K562 (cell line): ENCODE measurements at regions not wholly inside any gene's neighbourhood (a gene's known extent, or its start where the extent isn't known, plus 50 kb on each side); places are given as distances from the start of the nearest gene placed in this dataset.

ENCODE experiments used
- ATAC-seq: fragments of 200-7000 bp; cut with Tn5 transposase; 3 replicates; pipeline ENCODE4 v1.9.1; 2020; ENCODE audit warnings: moderate library complexity
- BruUV-seq: library from RNA; stranded (reverse); fragments of 400-500 nt; replicated peaks from 2 replicates; lab custom pipeline; 2021; lab: Mats Ljungman, UMichigan
- CTCF ChIA-PET: fragments of 300-600 bp; formaldehyde crosslinking; extraction: SDS; loops from one replicate; lab custom pipeline; 2021; ENCODE audit warnings: low intra/inter-chr PET ratio; lab: Yijun Ruan, JAX
- POLR2A ChIA-PET: fragments of 300-600, 350-650 bp; sonication (Branson Sonifier 250); formaldehyde crosslinking; extraction: SDS; loops from one replicate; lab custom pipeline; 2021; ENCODE audit warnings: antibody characterized with exemption, inconsistent platforms; lab: Yijun Ruan, JAX
- DNase-seq, 4 experiments: peaks; one replicate each; pipeline versions ENCODE4 v3.0.0 to v3.0.0-alpha.2; 2011 to 2018; ENCODE audit warnings: low spot score in 3 of 4, mixed read lengths in 3 of 4; ENCODE audit errors: extremely low read depth in 1 of 4
- FAIRE-seq: peaks from 2 replicates; lab custom pipeline; 2011; peaks lifted over from hg19 to GRCh38; lab: Jason Lieb, UNC
- H2AFZ ChIP-seq: 2 replicates; pipeline ENCODE4 v1.6.0; 2011; ENCODE audit warnings: low read depth, low read length, control low read depth, inconsistent platforms
- H3K27ac ChIP-seq: fragments of 200-600 bp; 3 replicates; pipeline ENCODE4 v1.8.0; 2011; ENCODE audit warnings: low read depth, mild to moderate bottlenecking, control low read depth, inconsistent platforms, low read length, moderate library complexity, mixed read lengths; ENCODE audit errors: extremely low read depth
- H3K27me3 ChIP-seq, 2 experiments: fragments of 300-600 bp in 1 of 2; 2 replicates in 1 of 2; 3 replicates in 1 of 2; pipeline versions ENCODE4 v1.6.0 to v1.8.0; 2011; ENCODE audit warnings: inconsistent platforms in 2 of 2, low read length in 2 of 2, mild to moderate bottlenecking in 1 of 2, mixed read lengths in 1 of 2, moderate library complexity in 1 of 2; ENCODE audit not compliant: control insufficient read depth in 2 of 2, insufficient read depth in 2 of 2
- H3K36me3 ChIP-seq: fragments of 300-600 bp; 3 replicates; pipeline ENCODE4 v1.8.0; 2011; ENCODE audit warnings: mild to moderate bottlenecking, low read length, inconsistent platforms; ENCODE audit not compliant: control insufficient read depth, insufficient read depth
- H3K4me1 ChIP-seq, 2 experiments: fragments of 200-600 bp in 1 of 2; replicated peaks in 1 of 2; 2 replicates in 1 of 2; 3 replicates in 1 of 2; pipeline versions ENCODE4 v1.5.1 to v1.8.0; 2011; ENCODE audit warnings: inconsistent platforms in 2 of 2, low read length in 2 of 2, mild to moderate bottlenecking in 1 of 2, mixed read lengths in 1 of 2, moderate library complexity in 1 of 2; ENCODE audit not compliant: control insufficient read depth in 2 of 2, insufficient read depth in 2 of 2
- H3K4me2 ChIP-seq: 2 replicates; pipeline ENCODE4 v1.6.1; 2011; ENCODE audit warnings: low read length, control low read depth, inconsistent platforms, mixed read lengths; ENCODE audit not compliant: insufficient read depth
- H3K4me3 ChIP-seq: fragments of 200-600 bp; sonication (generic), shearing (Covaris generic); 2 replicates; pipeline ENCODE4 v1.5.1; 2016; ENCODE audit warnings: control low read depth, inconsistent platforms
- H3K79me2 ChIP-seq: fragments of 200-600 bp; 3 replicates; pipeline ENCODE4 v1.8.0; 2011; ENCODE audit warnings: low read length, inconsistent platforms; ENCODE audit not compliant: control insufficient read depth, insufficient read depth
- H3K9ac ChIP-seq, 2 experiments: 2 replicates each; pipeline versions ENCODE4 v1.6.0 to v1.6.1; 2011; ENCODE audit warnings: low read depth in 2 of 2, low read length in 2 of 2, control low read depth in 1 of 2, inconsistent platforms in 1 of 2, mild to moderate bottlenecking in 1 of 2, mixed read lengths in 1 of 2; ENCODE audit not compliant: insufficient read depth in 1 of 2
- H3K9me1 ChIP-seq: one replicate; pipeline ENCODE4 v1.6.0; 2011; ENCODE audit warnings: inconsistent platforms, mild to moderate bottlenecking, low read length, moderate library complexity; ENCODE audit not compliant: control insufficient read depth, insufficient read depth
- H3K9me3 ChIP-seq: replicated peaks from 2 replicates; pipeline ENCODE4 v1.5.1; 2011; ENCODE audit warnings: low read depth, low read length, inconsistent platforms; ENCODE audit not compliant: control insufficient read depth, insufficient read depth
- H4K20me1 ChIP-seq: replicated peaks from 2 replicates; pipeline ENCODE4 v1.6.1; 2011; ENCODE audit warnings: low read length, inconsistent platforms, mixed read lengths; ENCODE audit not compliant: control insufficient read depth, insufficient read depth
- ASH1L ChIP-seq: fragments of 450-650 bp; IDR thresholded peaks from 2 replicates; pipeline ENCODE4 v1.6.1; 2018; ENCODE audit warnings: borderline replicate concordance, mild to moderate bottlenecking, low read depth; ENCODE audit not compliant: partially characterized antibody
- ATF7 ChIP-seq: fragments of 450-650 bp; IDR thresholded peaks from 2 replicates; pipeline ENCODE4 v1.7.1; 2014; ENCODE audit warnings: mild to moderate bottlenecking, moderate library complexity
- BRF2 ChIP-seq: IDR thresholded peaks from 3 replicates; pipeline ENCODE4 v1.6.1; 2011; ENCODE audit warnings: borderline replicate concordance, mild to moderate bottlenecking; ENCODE audit not compliant: insufficient read length, insufficient read depth
- CREM ChIP-seq: IDR thresholded peaks from 2 replicates; pipeline ENCODE4 v1.6.1; 2014; ENCODE audit warnings: antibody characterized with exemption, low read depth
- CTBP1 ChIP-seq: fragments of 450-650 bp; IDR thresholded peaks from 2 replicates; pipeline ENCODE4 v1.6.1; 2016; ENCODE audit warnings: borderline replicate concordance
- CUX1 ChIP-seq: fragments of 200-800 bp; sonication (Bioruptor generic); IDR thresholded peaks from 2 replicates; pipeline ENCODE4 v1.6.1; 2016; ENCODE audit warnings: missing genetic modification characterization, missing compliant biosample characterization
- FUS ChIP-seq: fragments of 200-400 bp; formaldehyde crosslinking; optimal IDR thresholded peaks from 2 replicates; pipeline ENCODE3; 2017; ENCODE audit warnings: low read depth, low read length
- HSF4 ChIP-seq: fragments of 250-450 bp; sonication (Bioruptor Pico); IDR thresholded peaks from 2 replicates; pipeline ENCODE4 v2.1.2; 2022; ENCODE audit warnings: mild to moderate bottlenecking, moderate library complexity, borderline replicate concordance
- KLF16 ChIP-seq: IDR thresholded peaks from 2 replicates; pipeline ENCODE4 v1.6.1; 2016; ENCODE audit warnings: antibody characterized with exemption
- NKRF ChIP-seq: fragments of 450-650 bp; IDR thresholded peaks from 2 replicates; pipeline ENCODE4 v1.6.1; 2016; ENCODE audit warnings: borderline replicate concordance
- SMARCC2 ChIP-seq: fragments of 450-650 bp; IDR thresholded peaks from 2 replicates; pipeline ENCODE4 v1.6.1; 2017; ENCODE audit warnings: antibody characterized with exemption, moderate library complexity, mild to moderate bottlenecking, low read depth
- TFAP4 ChIP-seq: sonication (generic); formaldehyde crosslinking; IDR thresholded peaks from 2 replicates; pipeline ENCODE4 v1.8.0; 2022; ENCODE audit warnings: missing genetic modification reagents, mild to moderate bottlenecking, moderate library complexity, borderline replicate concordance
- ZNF445 ChIP-seq: fragments of 250-450 bp; sonication (Bioruptor Pico); IDR thresholded peaks from 2 replicates; pipeline ENCODE4 v1.4.0; 2020; ENCODE audit warnings: low read depth, mild to moderate bottlenecking, moderate library complexity
- ZNF695 ChIP-seq: fragments of 450-650 bp; formaldehyde crosslinking; IDR thresholded peaks from 2 replicates; pipeline ENCODE4 v1.4.0; 2020; ENCODE audit warnings: mild to moderate bottlenecking, moderate library complexity
- ZNF717 ChIP-seq: fragments of 250-450 bp; sonication (Bioruptor Pico); IDR thresholded peaks from 2 replicates; pipeline ENCODE4 v1.5.0; 2021
- in situ Hi-C: fragments of 300-500 bp; cut with MboI; formaldehyde crosslinking; loops from 4 replicates; pipeline ENCODE4 v1.15.0; 2018; ENCODE audit warnings: inconsistent platforms, mixed read lengths
- intact Hi-C: fragments of 100-400 bp; cut with micrococcal nuclease; formaldehyde crosslinking; loops from 2 replicates; pipeline ENCODE4 v1.14.2; 2022

GRCh38 chr2:199629301-199629700, 171.6 kb upstream of the SATB2 start:
- Histone ChIP-seq H3K79me2 (no peaks in the 10 kb centered on the region), H4K20me1 (no peaks in the 10 kb centered on the region), H3K4me1 (no peaks in the 10 kb centered on the region), H3K9me1 (no peaks in the 10 kb centered on the region), H3K27me3 (peaks cover 0 to under 1% of the 10 kb centered on the region in 2 experiments; a peak in 1 of 5 replicates), H3K27ac (no peak overlapping the region), H3K9ac (no peak overlapping the region), H3K4me2 (no peak overlapping the region), H3K9me3 (no peaks in the 10 kb centered on the region), H3K36me3 (no peaks in the 10 kb centered on the region), H2AFZ (no peak overlapping the region), H3K4me3 (no peak overlapping the region)
- ATAC-seq: no peak
- CTCF ChIA-PET: no interaction called here
- intact Hi-C loops (no loop called here), in situ Hi-C loops (no loop called here)
- DNase-seq: no peak
- POLR2A ChIA-PET: no interaction called here
- no TSS peak for BruUV-seq
- FAIRE-seq: no peak
- TF ChIP-seq TFAP4 (no peak), CREM (no peak), NKRF (no peak), ASH1L (no peak), HSF4 (CRISPR knock-in tag) (no peak), ZNF717 (CRISPR knock-in tag) (no peak), BRF2 (no peak), ATF7 (no peak), KLF16 (no peak), CTBP1 (no peak), CUX1 (CRISPR knock-in tag) (no peak), SMARCC2 (no peak), ZNF445 (CRISPR knock-in tag) (no peak), FUS (no peak), ZNF695 (CRISPR knock-in tag) (no peak)
